Endodermal cell (in vitro differentiated cells): ENCODE measurements at regions not wholly inside any gene's neighbourhood (a gene's known extent, or its start where the extent isn't known, plus 50 kb on each side); places are given as distances from the start of the nearest gene placed in this dataset.
"Not testable (repeated sequence)": the region's sequence is repeated elsewhere in the genome, so short reads cannot be mapped to it uniquely, and the experiment has no call there.

ENCODE experiments used
- DNase-seq: peaks from one replicate; pipeline ENCODE4 v3.0.0-alpha.2; 2017
- H3K27ac ChIP-seq: 2 replicates; pipeline ENCODE4 v1.5.1; 2013; ENCODE audit warnings: mild to moderate bottlenecking, low read depth, low read length, moderate library complexity
- H3K27me3 ChIP-seq: 2 replicates; pipeline ENCODE4 v1.6.1; 2013; ENCODE audit warnings: mild to moderate bottlenecking, low read length, moderate library complexity; ENCODE audit not compliant: insufficient read depth, control insufficient read depth, poor library complexity, severe bottlenecking
- H3K36me3 ChIP-seq: 2 replicates; pipeline ENCODE4 v1.7.0; 2013; ENCODE audit warnings: mild to moderate bottlenecking, low read length, moderate library complexity; ENCODE audit not compliant: control insufficient read depth, insufficient read depth
- H3K4me1 ChIP-seq: one replicate; pipeline ENCODE4 v1.7.0; 2013; ENCODE audit warnings: low read length; ENCODE audit not compliant: control insufficient read depth, insufficient read depth
- H3K4me3 ChIP-seq: 2 replicates; pipeline ENCODE4 v1.5.1; 2013; ENCODE audit warnings: mild to moderate bottlenecking, low read length, moderate library complexity
- H3K9ac ChIP-seq: 2 replicates; pipeline ENCODE4 v1.6.1; 2013; ENCODE audit warnings: mild to moderate bottlenecking, low read length, moderate library complexity; ENCODE audit not compliant: poor library complexity, severe bottlenecking; ENCODE audit errors: extremely low read depth
- H3K9me3 ChIP-seq: 2 replicates; pipeline ENCODE4 v1.6.1; 2013; ENCODE audit warnings: mild to moderate bottlenecking, low read length, moderate library complexity; ENCODE audit not compliant: control insufficient read depth
- H3K27ac Mint-ChIP-seq: 2 replicates; pipeline ENCODE4 v1.8.0; 2020; ENCODE audit warnings: mixed read lengths
- H3K27me3 Mint-ChIP-seq: 2 replicates; pipeline ENCODE4 v1.8.0; 2021; ENCODE audit warnings: mild to moderate bottlenecking, mixed read lengths; ENCODE audit not compliant: insufficient read depth
- H3K36me3 Mint-ChIP-seq: 2 replicates; pipeline ENCODE4 v1.8.0; 2020; ENCODE audit warnings: low read depth, mixed read lengths
- H3K4me1 Mint-ChIP-seq: 2 replicates; pipeline ENCODE4 v1.8.0; 2020; ENCODE audit warnings: mixed read lengths
- H3K4me3 Mint-ChIP-seq: 2 replicates; pipeline ENCODE4 v1.8.0; 2020; ENCODE audit warnings: mild to moderate bottlenecking, moderate library complexity, mixed read lengths
- H3K9me3 Mint-ChIP-seq: 2 replicates; pipeline ENCODE4 v1.8.0; 2020; ENCODE audit warnings: mild to moderate bottlenecking, mixed read lengths
- CTCF ChIP-seq: fragments of 200-600 bp; sonication (generic); conservative IDR thresholded peaks from 2 replicates; pipeline ENCODE4 v1.5.0; 2021; ENCODE audit warnings: antibody characterized with exemption, mild to moderate bottlenecking
- WGBS, 2 experiments: methylation state at CpG; one replicate each; pipeline versions ENCODE4 v1.1.5 to v1.1.7; 2013; ENCODE audit warnings: missing lambda C conversion rate in 2 of 2, mixed read lengths in 1 of 2; ENCODE audit not compliant: insufficient coverage in 1 of 2, insufficient read length in 1 of 2; 5-methylcytosine and 5-hydroxymethylcytosine counted together

DNA sequence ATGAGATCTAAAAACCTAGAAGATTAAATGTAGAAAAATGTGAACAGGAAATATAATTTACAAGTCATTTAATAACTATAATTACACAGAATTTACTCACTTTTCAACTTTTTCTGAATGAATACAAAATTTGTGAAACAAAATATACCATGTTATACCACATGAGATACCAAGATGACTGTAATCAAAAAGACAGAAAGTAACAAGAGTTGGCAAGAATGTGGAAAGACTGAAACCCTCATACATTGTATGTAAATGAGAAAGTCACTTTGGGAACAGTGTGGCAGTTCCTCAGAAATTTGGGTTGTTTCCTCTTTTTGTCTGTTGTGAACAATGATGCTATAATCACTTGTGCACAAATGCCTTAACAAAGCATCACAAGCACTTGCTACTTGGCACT, 145.4 kb upstream of the ZNF804A start:
- Histone ChIP-seq H3K4me1 (no peaks in the 10 kb centered on the region), H3K36me3 (no peaks in the 10 kb centered on the region), H3K27ac (no peak overlapping the region), H3K4me3 (no peak overlapping the region), H3K9me3 (no peaks in the 10 kb centered on the region), H3K9ac (no peak overlapping the region), H3K27me3 (no peaks in the 10 kb centered on the region)
- no peak overlapping the region for H3K27ac Mint-ChIP-seq
- DNase-seq: no peak
- H3K4me1 Mint-ChIP-seq: peaks cover 2% of the 10 kb centered on the region
- no peaks in the 10 kb centered on the region for H3K9me3 Mint-ChIP-seq
- no peak overlapping the region for H3K4me3 Mint-ChIP-seq
- no peaks in the 10 kb centered on the region for H3K36me3 Mint-ChIP-seq
- no peaks in the 10 kb centered on the region for H3K27me3 Mint-ChIP-seq
- no peak for TF ChIP-seq CTCF

DNA sequence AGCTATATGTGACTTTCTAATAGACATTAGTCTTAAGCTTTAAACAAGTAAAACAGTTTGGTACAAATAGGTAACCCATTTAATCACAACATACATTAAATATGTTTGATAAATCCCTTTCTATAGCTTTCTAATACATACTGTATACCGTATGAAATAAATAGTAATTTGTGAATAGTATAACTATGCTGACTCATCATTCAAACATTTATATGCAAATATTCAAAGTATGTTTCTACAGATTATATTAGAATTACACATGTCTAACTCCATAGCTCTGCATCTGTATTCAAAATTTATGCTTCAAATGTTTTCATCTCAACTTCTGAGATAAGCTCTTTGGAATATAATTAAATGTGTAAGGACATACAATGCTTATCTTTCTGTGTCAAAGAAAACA, 142.7 kb upstream of the ZNF804A start:
- no peaks in the 10 kb centered on the region for H3K4me1 Mint-ChIP-seq
- H3K36me3 Mint-ChIP-seq: no peaks in the 10 kb centered on the region
- Histone ChIP-seq H3K27me3 (no peaks in the 10 kb centered on the region), H3K9ac (no peak overlapping the region), H3K36me3 (no peaks in the 10 kb centered on the region), H3K9me3 (no peaks in the 10 kb centered on the region), H3K4me3 (no peak overlapping the region), H3K4me1 (no peaks in the 10 kb centered on the region), H3K27ac (no peak overlapping the region)
- no CpG with 5 or more reads among the region's 1 CpG for WGBS, 2 experiments
- DNase-seq: no peak
- TF ChIP-seq CTCF: no peak
- no peaks in the 10 kb centered on the region for H3K9me3 Mint-ChIP-seq
- H3K27ac Mint-ChIP-seq: no peak overlapping the region
- no peak overlapping the region for H3K4me3 Mint-ChIP-seq
- H3K27me3 Mint-ChIP-seq: no peaks in the 10 kb centered on the region

- not testable (repeated sequence) for H3K4me1 Mint-ChIP-seq, H3K27me3 Mint-ChIP-seq, H3K9ac ChIP-seq, H3K9me3 ChIP-seq, H3K27ac Mint-ChIP-seq, H3K4me1 ChIP-seq, H3K9me3 Mint-ChIP-seq, H3K27me3 ChIP-seq, H3K36me3 ChIP-seq, H3K36me3 Mint-ChIP-seq, H3K27ac ChIP-seq, H3K4me3 Mint-ChIP-seq, H3K4me3 ChIP-seq, DNase-seq
- 88 to 94% methylated on average over 7 to 10 of the region's 10 CpGs for WGBS, 2 experiments
Measured at GRCh38 chr2:184456693-184457092, 141.6 kb upstream of the ZNF804A start.

GRCh38 chr2:184463102-184463865, 135.0 kb upstream of the ZNF804A start:
- no peak for TF ChIP-seq CTCF
- Mint-ChIP-seq H3K4me3 (no peak overlapping the region), H3K36me3 (no peaks in the 10 kb centered on the region), H3K9me3 (no peaks in the 10 kb centered on the region), H3K27ac (no peak overlapping the region), H3K4me1 (peaks cover 6% of the 10 kb centered on the region), H3K27me3 (no peaks in the 10 kb centered on the region)
- no peaks in the 10 kb centered on the region for H3K36me3 ChIP-seq
- H3K4me1 ChIP-seq: no peaks in the 10 kb centered on the region
- H3K9ac ChIP-seq: no peak overlapping the region
- peaks cover 4% of the 10 kb centered on the region for H3K27me3 ChIP-seq
- H3K9me3 ChIP-seq: no peaks in the 10 kb centered on the region
- H3K4me3 ChIP-seq: no peak overlapping the region
- WGBS, 2 experiments: 64 to 80% methylated on average over 1 to 4 of the region's 4 CpGs
- DNase-seq: no peak
- no peak overlapping the region for H3K27ac ChIP-seq
